ENCODE measurements at regions not wholly inside any gene's neighbourhood (a gene's known extent, or its start where the extent isn't known, plus 50 kb on each side); places are given as distances from the start of the nearest gene placed in this dataset.
"Not testable (repeated sequence)": the region's sequence is repeated elsewhere in the genome, so short reads cannot be mapped to it uniquely, and the experiment has no call there.

DNA sequence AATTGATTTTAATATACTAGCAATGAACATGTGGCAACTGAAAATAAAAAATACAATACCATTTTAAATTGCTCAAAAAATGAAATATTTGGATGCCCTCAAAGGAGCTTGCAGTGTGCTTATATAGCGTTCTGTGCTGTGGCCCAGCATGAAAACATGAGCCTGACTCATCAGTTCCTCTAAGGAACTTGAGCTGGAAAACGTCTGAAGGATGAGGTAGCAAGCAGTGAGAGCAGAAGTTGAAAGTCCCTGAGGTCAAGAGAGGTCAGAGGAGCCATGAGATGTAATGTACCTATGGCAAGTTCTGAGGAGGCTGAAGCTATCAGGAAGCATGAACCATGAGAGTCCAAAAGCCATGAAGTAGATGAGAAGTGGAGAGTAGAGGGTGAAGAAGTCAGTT lies 59.7 kb downstream of the HMGB3 start:
- DNase-seq = no peak

DNA sequence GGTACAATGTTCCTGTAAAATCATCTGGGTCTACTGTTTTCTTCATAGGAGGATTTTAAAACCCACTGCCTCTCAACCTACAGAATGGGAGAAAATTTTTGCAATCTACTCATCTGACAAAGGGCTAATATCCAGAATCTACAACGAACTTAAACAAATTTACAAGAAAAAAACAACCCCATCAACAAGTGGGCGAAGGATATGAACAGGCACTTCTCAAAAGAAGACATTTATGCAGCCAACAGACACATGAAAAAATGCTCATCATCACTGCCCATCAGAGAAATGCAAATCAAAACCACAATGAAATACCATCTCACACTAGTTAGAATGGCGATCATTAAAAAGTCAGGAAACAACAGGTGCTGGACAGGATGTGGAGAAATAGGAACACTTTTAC lies 83.2 kb downstream of the HMGB3 start:
- not testable (repeated sequence) for DNase-seq

- DNase-seq = no peak
Observed at GRCh38 chrX:151073767-151074166, 90.6 kb downstream of the HMGB3 start.

DNA sequence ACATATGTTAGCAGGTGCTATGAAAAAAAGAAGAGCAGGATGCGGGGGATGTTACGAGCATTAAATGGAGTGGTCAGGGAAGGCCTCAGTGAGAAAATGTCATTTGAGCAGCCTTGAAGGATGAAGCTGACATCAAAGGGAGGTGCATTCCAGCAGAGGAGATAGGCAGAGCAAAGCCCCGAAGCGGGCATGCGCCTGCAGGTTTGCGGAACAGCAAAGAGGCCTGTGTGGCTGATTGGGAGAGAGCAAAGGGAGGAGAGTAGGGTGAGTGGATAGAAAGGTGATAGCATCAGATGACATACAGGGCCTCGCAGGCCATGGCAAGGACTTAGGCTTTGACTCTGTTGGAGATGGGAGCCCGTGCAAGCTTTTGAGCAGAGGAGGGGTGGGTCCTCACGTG lies 95.4 kb upstream of the GPR50 start:
- no peak for DNase-seq

DNA sequence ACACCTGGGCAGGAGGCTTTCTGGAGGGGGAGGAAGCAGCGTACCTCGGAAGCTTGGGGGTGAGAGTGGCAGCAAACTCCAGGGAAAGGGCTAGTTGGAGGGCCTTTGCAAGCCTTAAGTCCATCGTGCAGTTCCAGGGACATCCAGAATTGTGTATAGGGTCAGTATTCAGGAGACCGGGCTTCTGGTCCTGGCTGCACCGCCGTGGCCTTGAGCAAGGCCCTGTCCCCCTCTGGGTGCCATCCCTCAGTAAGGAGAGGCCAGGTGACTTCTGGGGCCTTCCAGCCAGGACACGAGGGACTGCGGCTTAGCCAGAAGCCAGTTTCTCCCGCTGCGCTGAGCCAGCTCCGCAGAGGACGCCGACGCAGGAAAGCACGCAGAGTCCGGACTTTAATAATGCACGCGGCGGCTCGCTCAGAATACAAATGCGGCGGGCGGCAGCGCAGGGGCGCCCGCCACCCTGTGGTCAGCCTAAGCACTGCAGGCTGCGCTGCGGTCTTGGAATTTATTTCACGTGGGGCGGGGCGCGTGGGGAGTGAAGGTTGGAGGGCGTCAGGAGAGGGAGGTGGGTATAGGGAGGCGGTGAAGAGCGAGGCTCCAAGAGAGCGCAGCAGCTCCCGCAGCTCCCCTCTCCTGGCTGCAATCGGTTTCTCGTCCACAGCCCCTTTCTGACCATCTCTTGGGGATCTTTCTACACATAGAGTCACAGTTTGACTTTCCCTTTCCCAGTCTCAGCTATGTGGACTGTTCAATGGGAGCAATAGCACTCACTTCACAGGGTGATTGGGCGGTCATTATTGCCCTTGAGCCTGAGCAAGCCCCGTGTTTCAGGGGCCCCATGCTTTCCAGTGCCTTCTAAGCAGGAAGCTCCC lies 94.1 kb upstream of the GPR50 start:
- peak; percentile 71 for DNase-seq

DNA sequence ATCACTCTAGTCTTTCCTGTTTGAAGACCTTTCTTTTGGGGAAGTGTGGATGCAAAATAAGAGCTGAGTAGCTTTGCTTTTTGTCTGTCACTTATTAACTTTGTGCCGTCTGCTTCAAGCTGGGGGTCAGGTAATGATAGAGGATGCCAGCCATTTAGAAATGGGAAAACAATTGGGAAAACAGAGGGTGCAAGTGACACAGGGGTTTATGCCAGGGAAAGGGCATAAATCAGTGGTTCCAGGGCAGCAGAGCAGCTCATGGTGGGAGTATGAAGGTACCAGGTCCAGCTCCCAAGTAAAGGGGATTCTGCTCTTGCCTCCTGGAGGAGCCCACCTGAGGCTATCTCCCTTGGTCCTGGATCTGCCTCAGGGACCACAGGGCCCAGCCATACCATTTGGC lies 91.9 kb upstream of the GPR50 start:
- no peak for DNase-seq

GRCh38 chrX:151085207-151085606 lies 91.2 kb upstream of the GPR50 start:
- no peak for DNase-seq

DNA sequence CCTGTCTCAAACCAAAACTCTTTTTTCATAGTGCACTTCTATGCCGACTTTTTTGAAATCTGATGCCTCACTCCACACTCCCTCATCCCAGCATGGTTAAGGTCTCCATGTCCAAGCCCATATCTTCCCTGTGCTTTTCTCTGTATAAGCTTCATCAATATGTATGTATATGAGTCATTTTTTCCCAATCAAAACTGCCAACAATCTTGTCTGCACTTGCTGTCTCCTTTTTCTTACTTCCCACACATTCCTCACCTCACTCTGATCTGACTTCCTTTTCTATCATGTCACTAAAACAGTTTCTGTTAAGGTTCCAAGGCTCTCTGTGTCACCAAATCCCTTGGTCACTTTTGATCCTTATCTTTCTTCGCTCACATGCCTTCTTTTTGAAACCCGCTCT lies 88.2 kb upstream of the GPR50 start:
- no peak for DNase-seq

DNA sequence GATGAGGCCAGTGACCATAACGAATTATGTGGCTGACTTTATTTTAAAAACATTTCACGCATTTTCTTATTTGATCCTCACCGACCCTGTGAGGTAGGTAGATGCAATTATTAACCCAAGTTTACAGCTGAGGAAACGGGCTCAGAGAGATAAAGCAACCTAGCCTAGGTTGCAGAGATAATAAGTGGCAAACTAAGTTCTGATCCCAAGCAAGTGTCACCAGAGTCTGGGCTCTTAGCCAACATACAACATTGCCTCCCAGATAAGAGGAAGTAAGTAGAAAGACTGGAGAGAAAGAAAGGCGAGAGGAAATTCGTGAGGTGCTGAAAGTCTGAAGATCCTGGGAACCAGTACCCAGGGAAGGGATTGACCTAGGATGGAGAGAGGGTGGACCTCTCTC lies 77.4 kb upstream of the GPR50 start:
- DNase-seq = peak; percentile 83

- DNase-seq = no peak
Observed at GRCh38 chrX:151100799-151101198, 75.6 kb upstream of the GPR50 start.

GRCh38 chrX:151113200-151113599 lies 63.2 kb upstream of the GPR50 start:
- DNase-seq = not testable (repeated sequence)
